ENCODE measurements at regions not wholly inside any gene's neighbourhood (a gene's known extent, or its start where the extent isn't known, plus 50 kb on each side); places are given as distances from the start of the nearest gene placed in this dataset.

- H3K36me3 ChIP-seq (ENCODE audit: control insufficient read depth, insufficient read depth, low read length), result no peaks in the 10 kb centered on the region
- H3K56ac ChIP-seq (ENCODE audit: extremely low read depth, insufficient read depth, low read length), result no peak overlapping the region
- H4K20me1 ChIP-seq (ENCODE audit: insufficient read depth, low read length), result no peaks in the 10 kb centered on the region
- H4K5ac ChIP-seq (ENCODE audit: low read depth, low read length), result no peak overlapping the region
- H4K91ac ChIP-seq (ENCODE audit: insufficient read depth, low read depth, low read length), result no peak overlapping the region
- no peak overlapping the region for H4K8ac ChIP-seq (ENCODE audit: low read depth in 2 of 2, low read length in 2 of 2)
- intact Hi-C loops (cut with micrococcal nuclease), result no loop called here
- H3K4me3 ChIP-seq (ENCODE audit: insufficient read depth, low read depth, low read length), result no peak overlapping the region
- WGBS, 2 experiments (ENCODE audit: extremely low coverage in 2 of 2, insufficient read length in 1 of 2), result 71% methylated on average over 5 of the region's 9 CpGs; no CpG with 5 or more reads in 1 of the 2 experiments
- H3K27ac ChIP-seq (ENCODE audit: insufficient read depth, low read length), result no peak overlapping the region
- no peak overlapping the region for H2AK9ac ChIP-seq (replicated peaks; ENCODE audit: low read depth, low read length, poor library complexity)
- no peak overlapping the region for H2BK5ac ChIP-seq (ENCODE audit: low read depth, low read length, poor library complexity, severe bottlenecking)
- no peak overlapping the region for H3K23ac ChIP-seq (ENCODE audit: low read depth, low read length)
- no peak overlapping the region for H2BK15ac ChIP-seq (ENCODE audit: low read depth, low read length)
- ATAC-seq (ENCODE audit: low read depth) (no peak), DNase-seq (no peak)
- no peak overlapping the region for H3K18ac ChIP-seq (ENCODE audit: low read depth, low read length)
- dilution Hi-C loops (cut with HindIII; ENCODE audit: low sequenced_read_pairs, unreplicated experiment), result no loop called here
- no peak overlapping the region for H3K4me2 ChIP-seq (ENCODE audit: low read depth, low read length)
- H2AK5ac ChIP-seq (ENCODE audit: low read depth, low read length), result no peak overlapping the region
- no peak overlapping the region for H3K4ac ChIP-seq (ENCODE audit: low read depth, low read length)
- CTCF ChIA-PET, result no interaction called here
- peaks cover 5% of the 10 kb centered on the region; the same call in 1 of the 2 replicates for H3K9me3 ChIP-seq (ENCODE audit: control insufficient read depth, insufficient read depth, low read length)
- no peaks in the 10 kb centered on the region for H3K27me3 ChIP-seq (ENCODE audit: control insufficient read depth, insufficient read depth, low read length)
- no peak overlapping the region for H3K14ac ChIP-seq (replicated peaks; ENCODE audit: low read depth, low read length)
- in situ Hi-C loops (cut with MboI; ENCODE audit: low sequenced_read_pairs), result no loop called here
- no TSS peak for BruUV-seq (replicated peaks)
- no peak overlapping the region for H2AFZ ChIP-seq (replicated peaks; ENCODE audit: low read length, poor library complexity)
- POLR2A ChIA-PET (ENCODE audit: unreplicated experiment), result no interaction called here
- H2BK20ac ChIP-seq (ENCODE audit: low read depth, low read length), result no peak overlapping the region
- no peak overlapping the region for H2BK120ac ChIP-seq (ENCODE audit: low read depth, low read length)
- TF ChIP-seq RFX5 (IDR thresholded peaks at IDR 0.05; ENCODE audit: low read depth, low read length), result no peak
- no peak for TF ChIP-seq NFE2L2 (IDR thresholded peaks at IDR 0.05; ENCODE audit: low read depth, low read length)
- no peak for TF ChIP-seq RCOR1 (IDR thresholded peaks at IDR 0.05; ENCODE audit: insufficient replicate concordance, low read length)
- TF ChIP-seq POLR2A (IDR thresholded peaks at IDR 0.05; ENCODE audit: low read depth, low read length), result no peak
- TF ChIP-seq RAD21 (IDR thresholded peaks at IDR 0.05; ENCODE audit: low read length), result no peak
- no peak for TF ChIP-seq BHLHE40 (IDR thresholded peaks at IDR 0.05; ENCODE audit: low read depth, low read length)
- no peak for TF ChIP-seq MXI1 (IDR thresholded peaks at IDR 0.05; ENCODE audit: borderline replicate concordance, low read depth, low read length)
- no peak for TF ChIP-seq CHD1 (IDR thresholded peaks at IDR 0.05; ENCODE audit: low read depth, low read length)
- TF ChIP-seq CEBPB (IDR thresholded peaks at IDR 0.05; ENCODE audit: low read depth, low read length), result no peak
- no peak for TF ChIP-seq MAZ (IDR thresholded peaks at IDR 0.05; ENCODE audit: borderline replicate concordance, low read depth, low read length)
- no peak for TF ChIP-seq CTCF (conservative IDR thresholded peaks at IDR 0.05; ENCODE audit: low read depth, low read length)
- TF ChIP-seq MAFK (IDR thresholded peaks at IDR 0.05; ENCODE audit: low read depth, low read length), result no peak
- no peak for TF ChIP-seq FOS (IDR thresholded peaks at IDR 0.05; ENCODE audit: low read depth, low read length)
- TF ChIP-seq, protein P1, sequence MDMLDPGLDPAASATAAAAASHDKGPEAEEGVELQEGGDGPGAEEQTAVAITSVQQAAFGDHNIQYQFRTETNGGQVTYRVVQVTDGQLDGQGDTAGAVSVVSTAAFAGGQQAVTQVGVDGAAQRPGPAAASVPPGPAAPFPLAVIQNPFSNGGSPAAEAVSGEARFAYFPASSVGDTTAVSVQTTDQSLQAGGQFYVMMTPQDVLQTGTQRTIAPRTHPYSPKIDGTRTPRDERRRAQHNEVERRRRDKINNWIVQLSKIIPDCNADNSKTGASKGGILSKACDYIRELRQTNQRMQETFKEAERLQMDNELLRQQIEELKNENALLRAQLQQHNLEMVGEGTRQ (IDR thresholded peaks at IDR 0.05; ENCODE audit: low read depth, low read length), result no peak
- no peak for TF ChIP-seq SMC3 (IDR thresholded peaks at IDR 0.05; ENCODE audit: low read depth, low read length)
- TF ChIP-seq ELK1 (IDR thresholded peaks at IDR 0.05; ENCODE audit: borderline replicate concordance, low read depth, low read length), result no peak
- H3K9me1 ChIP-seq (ENCODE audit: insufficient read depth, low read length), result no peaks in the 10 kb centered on the region
- no peaks in the 10 kb centered on the region for H3K4me1 ChIP-seq (ENCODE audit: control insufficient read depth, insufficient read depth, low read length)
- no peak overlapping the region for H3K9ac ChIP-seq (ENCODE audit: low read depth, low read length)
- no peaks in the 10 kb centered on the region for H3K79me1 ChIP-seq (ENCODE audit: low read depth in 1 of 2, low read length in 2 of 2)
These were observed 239.0 kb downstream of the EIPR1 start for GRCh38 chr2:3138621-3139020.
